Activated CD4-positive, alpha-beta T cell treated with anti-CD3 and anti-CD28 coated beads for 36 hours (primary cell): ENCODE measurements at regions not wholly inside any gene's neighbourhood (a gene's known extent, or its start where the extent isn't known, plus 50 kb on each side); places are given as distances from the start of the nearest gene placed in this dataset.

ENCODE experiments used
- ATAC-seq: fragments of 200-7000 bp; cut with Tn5 transposase; one replicate; pipeline ENCODE4 v1.10.0; 2021; ENCODE audit warnings: mild to moderate bottlenecking, moderate library complexity
- CTCF ChIA-PET: fragments of 350-600 bp; sonication (Branson Sonifier 250); formaldehyde crosslinking; loops from one replicate; lab custom pipeline; 2021; ENCODE audit warnings: antibody characterized with exemption; lab: Charles Lee
- POLR2A ChIA-PET: fragments of 350-600 bp; sonication (Branson Sonifier 250); formaldehyde crosslinking; loops from one replicate; lab custom pipeline; 2021; ENCODE audit warnings: antibody characterized with exemption, inconsistent platforms; lab: Charles Lee
- DNase-seq: peaks from one replicate; pipeline ENCODE4 v3.0.0-alpha.2; 2020
- H3K27ac Mint-ChIP-seq: one replicate; pipeline ENCODE4 v1.8.0; 2021; ENCODE audit warnings: mixed read lengths
- H3K27me3 Mint-ChIP-seq: one replicate; pipeline ENCODE4 v1.8.0; 2021; ENCODE audit warnings: mixed read lengths
- H3K36me3 Mint-ChIP-seq: one replicate; pipeline ENCODE4 v1.8.0; 2021; ENCODE audit warnings: low read depth, mixed read lengths
- H3K4me1 Mint-ChIP-seq: one replicate; pipeline ENCODE4 v1.8.0; 2021; ENCODE audit warnings: mixed read lengths
- H3K4me3 Mint-ChIP-seq: one replicate; pipeline ENCODE4 v1.8.0; 2021; ENCODE audit warnings: mild to moderate bottlenecking, moderate library complexity, mixed read lengths
- H3K9me3 Mint-ChIP-seq: one replicate; pipeline ENCODE4 v1.8.0; 2021; ENCODE audit warnings: low read depth, mixed read lengths
- intact Hi-C, 2 experiments: fragments of 100-400 bp; cut with DNase I in 1 of 2; cut with micrococcal nuclease in 1 of 2; formaldehyde crosslinking; loops; one replicate each; pipeline versions ENCODE4 v1.14.2 to v1.15.1; 2022 to 2024; cut with DNase I, micrococcal nuclease

GRCh38 chr10:20429742-20430141 is 467.4 kb downstream of the NEBL start:
- Mint-ChIP-seq H3K9me3 (peaks cover 13% of the 10 kb centered on the region), H3K4me1 (no peaks in the 10 kb centered on the region), H3K36me3 (no peaks in the 10 kb centered on the region), H3K27ac (no peak overlapping the region), H3K4me3 (no peak overlapping the region), H3K27me3 (no peaks in the 10 kb centered on the region)
- CTCF ChIA-PET, result no interaction called here
- no peak for ATAC-seq
- DNase-seq, result no peak
- intact Hi-C loops, result no loop called here
- POLR2A ChIA-PET, result no interaction called here

GRCh38 chr10:20427821-20428220 is 469.3 kb downstream of the NEBL start:
- Mint-ChIP-seq H3K27me3 (no peaks in the 10 kb centered on the region), H3K4me3 (no peak overlapping the region), H3K9me3 (peaks cover 20% of the 10 kb centered on the region), H3K36me3 (no peaks in the 10 kb centered on the region), H3K27ac (no peak overlapping the region), H3K4me1 (no peaks in the 10 kb centered on the region)
- intact Hi-C loops, result no loop called here
- POLR2A ChIA-PET, result no interaction called here
- CTCF ChIA-PET, result interaction anchor here (0.6 kb wide), 1 partner anchor 1707 kb away, joined by 3 read pairs; no protein-coding TSS in a partner anchor
- DNase-seq (no peak), ATAC-seq (no peak)

- H3K27me3 Mint-ChIP-seq, result no peaks in the 10 kb centered on the region
- H3K4me3 Mint-ChIP-seq, result no peak overlapping the region
- intact Hi-C loops, result no loop called here
- DNase-seq (no peak), ATAC-seq (no peak)
- peaks cover 16% of the 10 kb centered on the region for H3K9me3 Mint-ChIP-seq
- H3K36me3 Mint-ChIP-seq, result no peaks in the 10 kb centered on the region
- ChIA-PET CTCF (no interaction called here), POLR2A (no interaction called here)
- H3K27ac Mint-ChIP-seq, result no peak overlapping the region
- no peaks in the 10 kb centered on the region for H3K4me1 Mint-ChIP-seq
These were observed 478.8 kb downstream of the NEBL start for GRCh38 chr10:20418286-20418685.

- intact Hi-C loops, result no loop called here
- Mint-ChIP-seq H3K36me3 (no peaks in the 10 kb centered on the region), H3K27me3 (no peaks in the 10 kb centered on the region), H3K4me1 (no peaks in the 10 kb centered on the region), H3K4me3 (no peak overlapping the region), H3K27ac (no peak overlapping the region), H3K9me3 (peaks cover 16% of the 10 kb centered on the region)
- CTCF ChIA-PET, result no interaction called here
- DNase-seq (no peak), ATAC-seq (no peak)
- POLR2A ChIA-PET, result no interaction called here
These were observed 479.3 kb downstream of the NEBL start for GRCh38 chr10:20417791-20418190.

- no peaks in the 10 kb centered on the region for H3K27me3 Mint-ChIP-seq
- no peaks in the 10 kb centered on the region for H3K4me1 Mint-ChIP-seq
- ChIA-PET CTCF (no interaction called here), POLR2A (no interaction called here)
- no peaks in the 10 kb centered on the region for H3K36me3 Mint-ChIP-seq
- H3K27ac Mint-ChIP-seq, result no peak overlapping the region
- no peak overlapping the region for H3K4me3 Mint-ChIP-seq
- intact Hi-C loops, result no loop called here
- ATAC-seq (no peak), DNase-seq (no peak)
- H3K9me3 Mint-ChIP-seq, result peaks cover 11% of the 10 kb centered on the region
These were observed 481.4 kb downstream of the NEBL start for GRCh38 chr10:20415684-20416083.

- ChIA-PET CTCF (no interaction called here), POLR2A (no interaction called here)
- no peak overlapping the region for H3K4me3 Mint-ChIP-seq
- peaks cover 5% of the 10 kb centered on the region for H3K9me3 Mint-ChIP-seq
- no peak overlapping the region for H3K27ac Mint-ChIP-seq
- H3K4me1 Mint-ChIP-seq, result no peaks in the 10 kb centered on the region
- H3K36me3 Mint-ChIP-seq, result no peaks in the 10 kb centered on the region
- intact Hi-C loops, result no loop called here
- no peak for DNase-seq
- H3K27me3 Mint-ChIP-seq, result no peaks in the 10 kb centered on the region
- no peak for ATAC-seq
These were observed 489.8 kb downstream of the NEBL start for GRCh38 chr10:20407357-20407756.

- ChIA-PET POLR2A (no interaction called here), CTCF (no interaction called here)
- Mint-ChIP-seq H3K27me3 (no peaks in the 10 kb centered on the region), H3K9me3 (peaks cover 5% of the 10 kb centered on the region), H3K36me3 (no peaks in the 10 kb centered on the region), H3K4me3 (no peak overlapping the region), H3K4me1 (no peaks in the 10 kb centered on the region), H3K27ac (no peak overlapping the region)
- DNase-seq (no peak), ATAC-seq (no peak)
- intact Hi-C loops, result no loop called here
These were observed 490.6 kb downstream of the NEBL start for GRCh38 chr10:20406281-20407104.

GRCh38 chr10:20405761-20406160 is 491.4 kb downstream of the NEBL start:
- H3K27me3 Mint-ChIP-seq, result no peaks in the 10 kb centered on the region
- no peak for ATAC-seq
- H3K9me3 Mint-ChIP-seq, result peaks cover 5% of the 10 kb centered on the region
- H3K36me3 Mint-ChIP-seq, result no peaks in the 10 kb centered on the region
- POLR2A ChIA-PET, result no interaction called here
- no peak overlapping the region for H3K4me3 Mint-ChIP-seq
- H3K27ac Mint-ChIP-seq, result no peak overlapping the region
- H3K4me1 Mint-ChIP-seq, result no peaks in the 10 kb centered on the region
- DNase-seq, result no peak
- intact Hi-C loops, result no loop called here
- CTCF ChIA-PET, result no interaction called here

- POLR2A ChIA-PET, result no interaction called here
- Mint-ChIP-seq H3K27me3 (no peaks in the 10 kb centered on the region), H3K4me1 (no peaks in the 10 kb centered on the region), H3K27ac (no peak overlapping the region), H3K4me3 (no peak overlapping the region), H3K9me3 (peaks cover 7% of the 10 kb centered on the region), H3K36me3 (no peaks in the 10 kb centered on the region)
- no peak for DNase-seq
- ATAC-seq, result no peak
- intact Hi-C loops, result no loop called here
- CTCF ChIA-PET, result no interaction called here
These were observed 492.1 kb downstream of the NEBL start for GRCh38 chr10:20405050-20405449.

- H3K27ac Mint-ChIP-seq, result no peak overlapping the region
- no peaks in the 10 kb centered on the region for H3K4me1 Mint-ChIP-seq
- no peaks in the 10 kb centered on the region for H3K27me3 Mint-ChIP-seq
- CTCF ChIA-PET, result no interaction called here
- no peak for ATAC-seq
- POLR2A ChIA-PET, result no interaction called here
- intact Hi-C loops, result no loop called here
- no peak for DNase-seq
- H3K9me3 Mint-ChIP-seq, result peaks cover 1% of the 10 kb centered on the region
- H3K4me3 Mint-ChIP-seq, result no peak overlapping the region
- H3K36me3 Mint-ChIP-seq, result no peaks in the 10 kb centered on the region
These were observed 497.3 kb downstream of the NEBL start for GRCh38 chr10:20399772-20400171.

GRCh38 chr10:20396701-20397100 is 500.4 kb downstream of the NEBL start:
- DNase-seq (no peak), ATAC-seq (no peak)
- Mint-ChIP-seq H3K27me3 (no peaks in the 10 kb centered on the region), H3K4me1 (no peaks in the 10 kb centered on the region), H3K9me3 (peaks cover 3% of the 10 kb centered on the region), H3K27ac (no peak overlapping the region), H3K36me3 (no peaks in the 10 kb centered on the region), H3K4me3 (no peak overlapping the region)
- POLR2A ChIA-PET, result no interaction called here
- CTCF ChIA-PET, result no interaction called here
- intact Hi-C loops, result no loop called here

- POLR2A ChIA-PET, result no interaction called here
- ATAC-seq, result no peak
These were observed 500.9 kb downstream of the NEBL start for GRCh38 chr10:20396205-20396604.

More at GRCh38 chr10:20396205-20396604, 500.9 kb downstream of the NEBL start:
- no peaks in the 10 kb centered on the region for H3K27me3 Mint-ChIP-seq
- H3K4me1 Mint-ChIP-seq, result no peaks in the 10 kb centered on the region
- H3K9me3 Mint-ChIP-seq, result peaks cover 3% of the 10 kb centered on the region
- H3K27ac Mint-ChIP-seq, result no peak overlapping the region
- intact Hi-C loops, result no loop called here
- H3K4me3 Mint-ChIP-seq, result no peak overlapping the region
- CTCF ChIA-PET, result no interaction called here
- DNase-seq, result no peak
- no peaks in the 10 kb centered on the region for H3K36me3 Mint-ChIP-seq
